ENCODE measurements at regions not wholly inside any gene's neighbourhood (a gene's known extent, or its start where the extent isn't known, plus 50 kb on each side); places are given as distances from the start of the nearest gene placed in this dataset.

GRCh38 chr12:111006621-111007020 lies 86.2 kb upstream of the MYL2 start:
- TF ChIP-seq, protein P1, sequence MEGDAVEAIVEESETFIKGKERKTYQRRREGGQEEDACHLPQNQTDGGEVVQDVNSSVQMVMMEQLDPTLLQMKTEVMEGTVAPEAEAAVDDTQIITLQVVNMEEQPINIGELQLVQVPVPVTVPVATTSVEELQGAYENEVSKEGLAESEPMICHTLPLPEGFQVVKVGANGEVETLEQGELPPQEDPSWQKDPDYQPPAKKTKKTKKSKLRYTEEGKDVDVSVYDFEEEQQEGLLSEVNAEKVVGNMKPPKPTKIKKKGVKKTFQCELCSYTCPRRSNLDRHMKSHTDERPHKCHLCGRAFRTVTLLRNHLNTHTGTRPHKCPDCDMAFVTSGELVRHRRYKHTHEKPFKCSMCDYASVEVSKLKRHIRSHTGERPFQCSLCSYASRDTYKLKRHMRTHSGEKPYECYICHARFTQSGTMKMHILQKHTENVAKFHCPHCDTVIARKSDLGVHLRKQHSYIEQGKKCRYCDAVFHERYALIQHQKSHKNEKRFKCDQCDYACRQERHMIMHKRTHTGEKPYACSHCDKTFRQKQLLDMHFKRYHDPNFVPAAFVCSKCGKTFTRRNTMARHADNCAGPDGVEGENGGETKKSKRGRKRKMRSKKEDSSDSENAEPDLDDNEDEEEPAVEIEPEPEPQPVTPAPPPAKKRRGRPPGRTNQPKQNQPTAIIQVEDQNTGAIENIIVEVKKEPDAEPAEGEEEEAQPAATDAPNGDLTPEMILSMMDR (IDR thresholded peaks at IDR 0.05; ENCODE audit: poor library complexity, severe bottlenecking): no peak
- TF ChIP-seq EZH2 (IDR thresholded peaks at IDR 0.05; ENCODE audit: borderline replicate concordance, insufficient read depth, low read length, poor library complexity, severe bottlenecking): no peak
- no peak for TF ChIP-seq EP300 (conservative IDR thresholded peaks at IDR 0.05; ENCODE audit: poor library complexity, severe bottlenecking)
- TF ChIP-seq RAD21 (conservative IDR thresholded peaks at IDR 0.05): no peak
- TF ChIP-seq, protein P2, sequence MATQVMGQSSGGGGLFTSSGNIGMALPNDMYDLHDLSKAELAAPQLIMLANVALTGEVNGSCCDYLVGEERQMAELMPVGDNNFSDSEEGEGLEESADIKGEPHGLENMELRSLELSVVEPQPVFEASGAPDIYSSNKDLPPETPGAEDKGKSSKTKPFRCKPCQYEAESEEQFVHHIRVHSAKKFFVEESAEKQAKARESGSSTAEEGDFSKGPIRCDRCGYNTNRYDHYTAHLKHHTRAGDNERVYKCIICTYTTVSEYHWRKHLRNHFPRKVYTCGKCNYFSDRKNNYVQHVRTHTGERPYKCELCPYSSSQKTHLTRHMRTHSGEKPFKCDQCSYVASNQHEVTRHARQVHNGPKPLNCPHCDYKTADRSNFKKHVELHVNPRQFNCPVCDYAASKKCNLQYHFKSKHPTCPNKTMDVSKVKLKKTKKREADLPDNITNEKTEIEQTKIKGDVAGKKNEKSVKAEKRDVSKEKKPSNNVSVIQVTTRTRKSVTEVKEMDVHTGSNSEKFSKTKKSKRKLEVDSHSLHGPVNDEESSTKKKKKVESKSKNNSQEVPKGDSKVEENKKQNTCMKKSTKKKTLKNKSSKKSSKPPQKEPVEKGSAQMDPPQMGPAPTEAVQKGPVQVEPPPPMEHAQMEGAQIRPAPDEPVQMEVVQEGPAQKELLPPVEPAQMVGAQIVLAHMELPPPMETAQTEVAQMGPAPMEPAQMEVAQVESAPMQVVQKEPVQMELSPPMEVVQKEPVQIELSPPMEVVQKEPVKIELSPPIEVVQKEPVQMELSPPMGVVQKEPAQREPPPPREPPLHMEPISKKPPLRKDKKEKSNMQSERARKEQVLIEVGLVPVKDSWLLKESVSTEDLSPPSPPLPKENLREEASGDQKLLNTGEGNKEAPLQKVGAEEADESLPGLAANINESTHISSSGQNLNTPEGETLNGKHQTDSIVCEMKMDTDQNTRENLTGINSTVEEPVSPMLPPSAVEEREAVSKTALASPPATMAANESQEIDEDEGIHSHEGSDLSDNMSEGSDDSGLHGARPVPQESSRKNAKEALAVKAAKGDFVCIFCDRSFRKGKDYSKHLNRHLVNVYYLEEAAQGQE (IDR thresholded peaks at IDR 0.05; ENCODE audit: borderline replicate concordance): no peak
- TF ChIP-seq TAF1 (IDR thresholded peaks at IDR 0.05; ENCODE audit: low read depth): no peak
- TF ChIP-seq POLR2AphosphoS5 (IDR thresholded peaks at IDR 0.05): no peak
